ENCODE measurements at regions not wholly inside any gene's neighbourhood (a gene's known extent, or its start where the extent isn't known, plus 50 kb on each side); places are given as distances from the start of the nearest gene placed in this dataset.

DNA sequence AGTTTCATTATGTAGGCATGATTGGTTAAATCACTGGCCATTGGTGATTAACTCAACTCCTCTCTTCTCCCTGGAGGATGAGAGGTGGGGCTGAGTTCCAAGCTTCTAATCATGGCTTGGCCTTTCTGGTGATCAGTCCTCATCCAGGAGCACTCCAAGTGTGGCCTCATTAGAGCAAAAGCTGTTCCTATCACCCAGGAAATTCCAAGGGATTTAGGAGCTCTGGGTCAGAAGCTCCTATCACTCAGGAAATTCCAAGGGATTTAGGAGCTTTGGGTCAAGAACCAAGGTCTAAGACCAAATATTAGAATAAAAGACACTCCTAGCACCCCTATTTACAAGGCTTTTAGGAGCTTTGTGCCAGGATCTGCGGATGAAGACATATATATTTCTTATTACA lies 168.0 kb upstream of the BDNF start:
- TF ChIP-seq, protein P1, sequence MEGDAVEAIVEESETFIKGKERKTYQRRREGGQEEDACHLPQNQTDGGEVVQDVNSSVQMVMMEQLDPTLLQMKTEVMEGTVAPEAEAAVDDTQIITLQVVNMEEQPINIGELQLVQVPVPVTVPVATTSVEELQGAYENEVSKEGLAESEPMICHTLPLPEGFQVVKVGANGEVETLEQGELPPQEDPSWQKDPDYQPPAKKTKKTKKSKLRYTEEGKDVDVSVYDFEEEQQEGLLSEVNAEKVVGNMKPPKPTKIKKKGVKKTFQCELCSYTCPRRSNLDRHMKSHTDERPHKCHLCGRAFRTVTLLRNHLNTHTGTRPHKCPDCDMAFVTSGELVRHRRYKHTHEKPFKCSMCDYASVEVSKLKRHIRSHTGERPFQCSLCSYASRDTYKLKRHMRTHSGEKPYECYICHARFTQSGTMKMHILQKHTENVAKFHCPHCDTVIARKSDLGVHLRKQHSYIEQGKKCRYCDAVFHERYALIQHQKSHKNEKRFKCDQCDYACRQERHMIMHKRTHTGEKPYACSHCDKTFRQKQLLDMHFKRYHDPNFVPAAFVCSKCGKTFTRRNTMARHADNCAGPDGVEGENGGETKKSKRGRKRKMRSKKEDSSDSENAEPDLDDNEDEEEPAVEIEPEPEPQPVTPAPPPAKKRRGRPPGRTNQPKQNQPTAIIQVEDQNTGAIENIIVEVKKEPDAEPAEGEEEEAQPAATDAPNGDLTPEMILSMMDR (IDR thresholded peaks at IDR 0.05; ENCODE audit: low read depth, low read length), result no peak
- TF ChIP-seq EZH2phosphoT487 (IDR thresholded peaks at IDR 0.05; ENCODE audit: low read depth), result no peak

Data from OCI-LY3 (cell line).